ENCODE measurements at regions not wholly inside any gene's neighbourhood (a gene's known extent, or its start where the extent isn't known, plus 50 kb on each side); places are given as distances from the start of the nearest gene placed in this dataset.

DNA sequence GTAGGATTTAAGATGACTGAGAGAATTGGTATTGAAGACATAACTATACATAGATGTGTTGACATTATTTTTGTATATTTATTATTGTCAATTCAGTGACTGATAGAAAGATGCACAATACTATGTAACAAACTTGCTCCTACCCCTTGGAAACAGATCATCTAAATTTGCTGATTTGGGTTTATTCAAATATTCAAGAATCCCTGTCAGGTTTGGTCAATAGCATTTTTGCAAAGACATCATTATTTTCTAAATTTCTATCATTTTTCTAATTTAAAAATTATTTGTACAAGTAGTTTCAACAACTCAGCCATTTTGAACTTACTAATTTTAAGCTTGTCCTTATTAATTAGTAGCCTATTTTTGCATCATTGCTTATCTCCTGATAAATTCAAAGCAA lies 1463.4 kb downstream of the SI start:
- no peak overlapping the region for H3K4me3 ChIP-seq (ENCODE audit: control insufficient read depth, low read depth, low read length)
- TF ChIP-seq, protein P1, sequence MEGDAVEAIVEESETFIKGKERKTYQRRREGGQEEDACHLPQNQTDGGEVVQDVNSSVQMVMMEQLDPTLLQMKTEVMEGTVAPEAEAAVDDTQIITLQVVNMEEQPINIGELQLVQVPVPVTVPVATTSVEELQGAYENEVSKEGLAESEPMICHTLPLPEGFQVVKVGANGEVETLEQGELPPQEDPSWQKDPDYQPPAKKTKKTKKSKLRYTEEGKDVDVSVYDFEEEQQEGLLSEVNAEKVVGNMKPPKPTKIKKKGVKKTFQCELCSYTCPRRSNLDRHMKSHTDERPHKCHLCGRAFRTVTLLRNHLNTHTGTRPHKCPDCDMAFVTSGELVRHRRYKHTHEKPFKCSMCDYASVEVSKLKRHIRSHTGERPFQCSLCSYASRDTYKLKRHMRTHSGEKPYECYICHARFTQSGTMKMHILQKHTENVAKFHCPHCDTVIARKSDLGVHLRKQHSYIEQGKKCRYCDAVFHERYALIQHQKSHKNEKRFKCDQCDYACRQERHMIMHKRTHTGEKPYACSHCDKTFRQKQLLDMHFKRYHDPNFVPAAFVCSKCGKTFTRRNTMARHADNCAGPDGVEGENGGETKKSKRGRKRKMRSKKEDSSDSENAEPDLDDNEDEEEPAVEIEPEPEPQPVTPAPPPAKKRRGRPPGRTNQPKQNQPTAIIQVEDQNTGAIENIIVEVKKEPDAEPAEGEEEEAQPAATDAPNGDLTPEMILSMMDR (conservative IDR thresholded peaks at IDR 0.05; ENCODE audit: control insufficient read depth, insufficient read depth, low read depth, low read length), result no peak

DNA sequence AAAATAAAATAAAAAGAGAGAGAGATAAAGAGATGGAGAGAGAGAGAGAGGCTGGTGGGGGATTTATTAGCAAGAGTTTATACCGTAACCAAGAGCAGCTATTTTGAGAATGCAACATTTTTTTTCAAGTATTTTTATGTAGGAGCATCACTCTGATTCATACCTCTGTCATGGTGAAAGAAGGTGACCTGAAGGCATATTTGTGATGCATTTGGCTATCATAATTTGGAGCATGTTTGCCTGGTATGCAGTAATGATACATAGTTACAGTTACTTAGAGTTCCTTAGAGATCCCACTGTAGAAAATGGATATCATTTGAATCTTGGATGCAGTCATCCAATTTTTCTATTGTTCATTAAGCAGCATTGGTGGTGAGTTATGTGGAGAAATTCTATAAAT lies 1472.4 kb downstream of the SI start:
- H3K4me3 ChIP-seq (ENCODE audit: control insufficient read depth, low read depth, low read length), result no peak overlapping the region
- TF ChIP-seq, protein P1 (conservative IDR thresholded peaks at IDR 0.05; ENCODE audit: control insufficient read depth, insufficient read depth, low read depth, low read length), result no peak
- DNase-seq (ENCODE audit: low read depth), result no peak

More for the DNA sequence above, 1463.4 kb downstream of the SI start:
- no peak for DNase-seq (ENCODE audit: low read depth)

DNA sequence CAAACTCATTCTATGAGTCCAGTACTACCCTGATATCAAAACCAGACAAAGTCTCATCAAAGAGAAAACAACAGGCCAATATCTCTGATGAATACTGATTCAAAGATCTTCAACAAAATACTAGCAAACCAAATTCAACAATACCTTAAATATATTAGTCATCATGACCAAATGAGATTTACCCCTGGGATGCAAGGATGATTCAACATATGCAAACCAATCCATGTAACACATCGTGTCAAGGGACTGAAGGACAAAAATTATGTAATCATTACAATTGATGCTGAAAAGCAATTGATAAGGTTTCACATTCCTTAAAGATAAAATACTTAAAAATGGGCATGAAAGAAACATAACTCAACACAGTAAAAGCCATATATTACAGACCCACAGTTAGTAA lies 1476.9 kb downstream of the SI start:
- TF ChIP-seq, protein P1 (conservative IDR thresholded peaks at IDR 0.05; ENCODE audit: control insufficient read depth, insufficient read depth, low read depth, low read length), result no peak
- no peak overlapping the region for H3K4me3 ChIP-seq (ENCODE audit: control insufficient read depth, low read depth, low read length)

DNA sequence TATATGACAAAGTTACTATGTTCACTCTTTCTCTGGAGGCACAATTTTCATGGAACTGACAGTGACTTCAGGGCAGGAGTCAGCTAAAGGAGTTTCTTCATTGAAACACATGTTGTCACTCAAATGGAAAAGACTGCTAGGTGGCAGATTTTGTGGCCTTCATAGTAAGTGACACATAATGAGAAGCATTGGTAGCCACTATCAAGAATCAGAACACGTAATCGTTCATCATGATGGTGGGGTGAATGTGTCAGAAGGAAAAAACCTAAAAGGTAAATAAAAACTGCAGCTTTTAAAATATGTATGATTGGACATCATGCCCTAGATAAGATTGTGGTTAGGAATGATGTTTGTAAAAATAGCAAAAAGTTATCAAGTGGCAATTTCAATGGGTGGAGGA lies 1491.0 kb downstream of the SI start:
- no peak for DNase-seq (ENCODE audit: low read depth)
- no peak overlapping the region for H3K4me3 ChIP-seq (ENCODE audit: control insufficient read depth, low read depth, low read length)
- TF ChIP-seq, protein P1 (conservative IDR thresholded peaks at IDR 0.05; ENCODE audit: control insufficient read depth, insufficient read depth, low read depth, low read length), result no peak

More for the DNA sequence above, 1476.9 kb downstream of the SI start:
- no peak for DNase-seq (ENCODE audit: low read depth)

DNA sequence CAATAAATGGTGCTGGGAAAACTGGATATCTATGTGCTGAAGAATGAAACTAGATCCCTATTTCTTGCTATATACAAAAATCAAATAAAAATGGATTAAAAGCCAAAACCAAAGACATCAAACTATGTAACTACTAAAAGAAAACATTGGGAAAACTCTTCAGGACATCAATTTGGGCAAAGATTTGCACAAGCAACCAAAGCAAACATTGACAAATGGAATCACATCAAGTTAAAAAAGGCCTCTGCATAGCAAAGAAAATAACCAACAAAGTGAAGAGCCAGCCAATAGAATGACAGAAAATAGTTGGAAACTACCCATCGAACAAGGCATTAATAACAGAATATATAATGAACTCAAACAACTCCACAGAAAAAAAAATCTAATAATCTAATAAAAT lies 1495.3 kb downstream of the SI start:
- DNase-seq (ENCODE audit: low read depth), result no peak
- H3K4me3 ChIP-seq (ENCODE audit: control insufficient read depth, low read depth, low read length), result no peak overlapping the region
- TF ChIP-seq, protein P1 (conservative IDR thresholded peaks at IDR 0.05; ENCODE audit: control insufficient read depth, insufficient read depth, low read depth, low read length), result no peak

DNA sequence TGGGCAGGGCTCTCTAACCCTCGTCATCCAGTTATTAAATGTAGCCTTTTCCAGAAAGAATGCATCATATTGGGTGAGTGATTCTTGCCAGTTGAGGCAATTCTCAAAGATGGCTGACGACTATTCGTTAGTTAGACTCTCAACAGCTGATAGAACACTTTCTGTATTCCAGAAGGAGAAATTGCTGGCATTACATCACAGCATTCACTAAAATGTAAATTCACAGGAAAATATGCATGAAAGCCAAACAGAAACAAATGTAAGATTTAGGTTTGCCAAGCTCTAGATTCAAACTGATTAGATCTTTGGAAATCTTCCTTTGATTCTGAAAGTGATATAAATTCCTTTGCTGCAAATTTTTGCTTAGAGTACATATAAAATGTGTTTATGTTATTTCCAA lies 1501.0 kb downstream of the SI start:
- H3K4me3 ChIP-seq (ENCODE audit: control insufficient read depth, low read depth, low read length), result no peak overlapping the region
- TF ChIP-seq, protein P1 (conservative IDR thresholded peaks at IDR 0.05; ENCODE audit: control insufficient read depth, insufficient read depth, low read depth, low read length), result no peak
- no peak for DNase-seq (ENCODE audit: low read depth)

DNA sequence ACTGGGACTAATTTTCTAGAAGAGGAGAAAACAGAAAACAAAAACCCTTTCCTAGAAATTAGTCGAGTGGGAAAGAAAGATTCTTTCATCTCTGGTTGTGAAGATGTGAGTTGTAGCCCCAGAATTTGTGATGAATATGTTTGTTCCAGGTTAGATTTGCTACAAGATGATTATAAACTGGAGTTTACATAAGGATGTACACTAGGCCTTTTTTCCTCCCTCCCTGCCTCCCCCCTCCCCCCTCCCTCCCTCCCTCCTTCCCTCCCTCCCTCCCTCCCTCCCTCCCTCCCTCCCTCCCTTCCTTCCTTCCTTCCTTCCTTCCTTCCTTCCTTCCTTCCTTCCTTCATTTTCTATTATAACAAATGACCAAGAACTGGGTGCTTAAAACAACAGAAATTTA lies 1502.0 kb downstream of the SI start:
- no peak overlapping the region for H3K4me3 ChIP-seq (ENCODE audit: control insufficient read depth, low read depth, low read length)
- TF ChIP-seq, protein P1 (conservative IDR thresholded peaks at IDR 0.05; ENCODE audit: control insufficient read depth, insufficient read depth, low read depth, low read length), result no peak
- DNase-seq (ENCODE audit: low read depth), result no peak
